ENCODE measurements at regions not wholly inside any gene's neighbourhood (a gene's known extent, or its start where the extent isn't known, plus 50 kb on each side); places are given as distances from the start of the nearest gene placed in this dataset.

- no peaks in the 10 kb centered on the region for H3K36me3 ChIP-seq (ENCODE audit: control insufficient read depth in 1 of 2, insufficient read depth in 2 of 2, low read length in 2 of 2)
- H3K27ac ChIP-seq (ENCODE audit: low read depth, low read length) = no peak overlapping the region
- H3K9ac ChIP-seq (ENCODE audit: low read length) = no peak overlapping the region
- H3K4me3 ChIP-seq (replicated peaks in 1 of 2; ENCODE audit: low read depth in 1 of 2, low read length in 2 of 2) = no peak overlapping the region
- no peaks in the 10 kb centered on the region for H4K20me1 ChIP-seq (ENCODE audit: insufficient read depth)
- no peak for ATAC-seq
- ChIA-PET RAD21 (ENCODE audit: low non-redundant PET in 1 of 2, low total read pairs in 2 of 2, uncharacterized antibody in 2 of 2, unreplicated experiment in 2 of 2) (no interaction called here), CTCF (interaction anchor here (0.7 kb wide), 1 partner anchor 539 kb away, joined by 5 read pairs; no protein-coding TSS in a partner anchor), POLR2A (no interaction called here)
- TF ChIP-seq ZNF274 (IDR thresholded peaks at IDR 0.05; ENCODE audit: low read depth, low read length) (no peak), FOSL1 (IDR thresholded peaks at IDR 0.05; ENCODE audit: low read depth) (no peak)
- H2AFZ ChIP-seq (ENCODE audit: low read depth, low read length, poor library complexity, severe bottlenecking) = no peak overlapping the region
- DNase-seq (ENCODE audit: low read depth, low spot score) = no peak
- H3K9me3 ChIP-seq (ENCODE audit: control insufficient read depth in 1 of 2, insufficient read depth in 1 of 2, low read depth in 1 of 2, low read length in 2 of 2) = no peaks in the 10 kb centered on the region
- no peaks in the 10 kb centered on the region for H3K79me2 ChIP-seq (ENCODE audit: insufficient read depth, low read length)
- BruUV-seq (replicated peaks) = no TSS peak
- no peaks in the 10 kb centered on the region for H3K9me2 ChIP-seq (ENCODE audit: insufficient read depth)
- H3K4me1 ChIP-seq (ENCODE audit: control insufficient read depth in 1 of 2, insufficient read depth in 2 of 2, low read length in 2 of 2) = no peaks in the 10 kb centered on the region
- no peaks in the 10 kb centered on the region for H3K27me3 ChIP-seq (ENCODE audit: insufficient read depth, low read length)
- intact Hi-C loops (cut with micrococcal nuclease) = no loop called here
- no peak overlapping the region for H3K4me2 ChIP-seq (ENCODE audit: low read length)
Measured at GRCh38 chr7:21357151-21358097, 70.5 kb upstream of the SP4 start.

- intact Hi-C loops (cut with micrococcal nuclease) = no loop called here
- no peaks in the 10 kb centered on the region for H4K20me1 ChIP-seq (ENCODE audit: insufficient read depth)
- H3K4me1 ChIP-seq (ENCODE audit: control insufficient read depth in 1 of 2, insufficient read depth in 2 of 2, low read length in 2 of 2) = no peaks in the 10 kb centered on the region
- H2AFZ ChIP-seq (ENCODE audit: low read depth, low read length, poor library complexity, severe bottlenecking) = no peak overlapping the region
- ChIA-PET RAD21 (ENCODE audit: low non-redundant PET in 1 of 2, low total read pairs in 2 of 2, uncharacterized antibody in 2 of 2, unreplicated experiment in 2 of 2) (no interaction called here), CTCF (no interaction called here), POLR2A (no interaction called here)
- H3K4me2 ChIP-seq (ENCODE audit: low read length) = no peak overlapping the region
- H3K9me2 ChIP-seq (ENCODE audit: insufficient read depth) = no peaks in the 10 kb centered on the region
- H3K9me3 ChIP-seq (ENCODE audit: control insufficient read depth in 1 of 2, insufficient read depth in 1 of 2, low read depth in 1 of 2, low read length in 2 of 2) = no peaks in the 10 kb centered on the region
- ATAC-seq (no peak), DNase-seq (ENCODE audit: low read depth, low spot score) (no peak)
- no peaks in the 10 kb centered on the region for H3K27me3 ChIP-seq (ENCODE audit: insufficient read depth, low read length)
- H3K9ac ChIP-seq (ENCODE audit: low read length) = no peak overlapping the region
- no TSS peak for BruUV-seq (replicated peaks)
- H3K4me3 ChIP-seq (replicated peaks in 1 of 2; ENCODE audit: low read depth in 1 of 2, low read length in 2 of 2) = no peak overlapping the region
- H3K36me3 ChIP-seq (ENCODE audit: control insufficient read depth in 1 of 2, insufficient read depth in 2 of 2, low read length in 2 of 2) = no peaks in the 10 kb centered on the region
- no peaks in the 10 kb centered on the region for H3K79me2 ChIP-seq (ENCODE audit: insufficient read depth, low read length)
- H3K27ac ChIP-seq (ENCODE audit: low read depth, low read length) = no peak overlapping the region
- TF ChIP-seq, protein P1, sequence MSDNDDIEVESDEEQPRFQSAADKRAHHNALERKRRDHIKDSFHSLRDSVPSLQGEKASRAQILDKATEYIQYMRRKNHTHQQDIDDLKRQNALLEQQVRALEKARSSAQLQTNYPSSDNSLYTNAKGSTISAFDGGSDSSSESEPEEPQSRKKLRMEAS (IDR thresholded peaks at IDR 0.05) = no peak
- TF ChIP-seq CEBPB (IDR thresholded peaks at IDR 0.05; ENCODE audit: low read depth) (no peak), SIN3A (IDR thresholded peaks at IDR 0.05; ENCODE audit: low read depth) (no peak), JUND (IDR thresholded peaks at IDR 0.05) (no peak), EZH2 (IDR thresholded peaks at IDR 0.05) (no peak), POLR2AphosphoS5 (IDR thresholded peaks at IDR 0.05; ENCODE audit: low read depth, low read length) (no peak), FOSL1 (IDR thresholded peaks at IDR 0.05; ENCODE audit: low read depth) (no peak), EGR1 (IDR thresholded peaks at IDR 0.05; ENCODE audit: low read depth) (no peak), YY1 (IDR thresholded peaks at IDR 0.05; ENCODE audit: extremely low read depth, insufficient replicate concordance, low read depth, low read length) (no peak), TCF7L2 (IDR thresholded peaks at IDR 0.05; ENCODE audit: borderline replicate concordance, extremely low read depth, insufficient read depth, insufficient read length) (no peak), CTCF (IDR thresholded peaks at IDR 0.05 in 2 of 3, conservative IDR thresholded peaks at IDR 0.05 in 1 of 3; ENCODE audit: borderline replicate concordance in 1 of 3, insufficient read depth in 1 of 3, low read depth in 2 of 3, low read length in 2 of 3) (no peak), ZBTB33 (IDR thresholded peaks at IDR 0.05; ENCODE audit: extremely low read depth, insufficient replicate concordance, low read length) (no peak), ELF1 (IDR thresholded peaks at IDR 0.05; ENCODE audit: borderline replicate concordance, low read depth) (no peak)
Measured at GRCh38 chr7:21358648-21359047, 69.2 kb upstream of the SP4 start.

Measured in HCT116 (cell line).